CD4-positive, CD25-positive, alpha-beta regulatory T cell (primary cell): ENCODE measurements at regions not wholly inside any gene's neighbourhood (a gene's known extent, or its start where the extent isn't known, plus 50 kb on each side); places are given as distances from the start of the nearest gene placed in this dataset.

ENCODE experiments used
- ATAC-seq, 2 donors: fragments of 150-1000 bp; cut with Tn5 transposase; one replicate each; pipeline ENCODE4 v1.10.0; 2021; ENCODE audit warnings: low read depth in 2 of 2, moderate number of reproducible peaks in 2 of 2, moderate library complexity in 1 of 2
- DNase-seq, 3 donors: peaks; one replicate each; pipeline versions ENCODE4 v3.0.0 to v3.0.0-alpha.2; 2012 to 2022; ENCODE audit warnings: mixed read lengths in 1 of 3
- H3K27ac ChIP-seq: one replicate; pipeline ENCODE4 v1.7.0; 2013; ENCODE audit warnings: mild to moderate bottlenecking, low read length; ENCODE audit not compliant: insufficient read depth, poor library complexity, severe bottlenecking
- H3K27me3 ChIP-seq: one replicate; pipeline ENCODE4 v1.7.0; 2013; ENCODE audit warnings: low read length; ENCODE audit not compliant: control insufficient read depth, insufficient read depth
- H3K36me3 ChIP-seq: one replicate; pipeline ENCODE4 v1.7.0; 2013; ENCODE audit warnings: mild to moderate bottlenecking, low read length, moderate library complexity; ENCODE audit not compliant: control insufficient read depth, insufficient read depth
- H3K4me1 ChIP-seq: 2 replicates; pipeline ENCODE4 v1.7.0; 2013; ENCODE audit warnings: mild to moderate bottlenecking, low read length; ENCODE audit not compliant: insufficient read depth, control insufficient read depth, poor library complexity, severe bottlenecking
- H3K4me3 ChIP-seq: one replicate; pipeline ENCODE4 v1.7.0; 2013; ENCODE audit warnings: low read depth, mild to moderate bottlenecking, low read length, moderate library complexity
- H3K9me3 ChIP-seq, 2 experiments: 1 replicate in 1 of 2; 2 replicates in 1 of 2; pipeline ENCODE4 v1.7.0; 2013; ENCODE audit warnings: low read length in 2 of 2, mild to moderate bottlenecking in 1 of 2, moderate library complexity in 1 of 2; ENCODE audit not compliant: control insufficient read depth in 2 of 2
- H3K27ac Mint-ChIP-seq, 3 donors: one replicate each; pipeline ENCODE4 v1.8.0; 2020 to 2022; ENCODE audit warnings: mild to moderate bottlenecking in 3 of 3, mixed read lengths in 3 of 3, moderate library complexity in 2 of 3
- H3K27me3 Mint-ChIP-seq: one replicate; pipeline ENCODE4 v1.8.0; 2022; ENCODE audit warnings: mild to moderate bottlenecking, mixed read lengths
- H3K36me3 Mint-ChIP-seq: one replicate; pipeline ENCODE4 v1.8.0; 2020; ENCODE audit warnings: mixed read lengths
- H3K4me1 Mint-ChIP-seq, 4 donors: one replicate each; pipeline ENCODE4 v1.8.0; 2020 to 2022; ENCODE audit warnings: mixed read lengths in 4 of 4, mild to moderate bottlenecking in 1 of 4
- H3K4me3 Mint-ChIP-seq, 4 donors: one replicate each; pipeline ENCODE4 v1.8.0; 2020 to 2022; ENCODE audit warnings: mild to moderate bottlenecking in 4 of 4, mixed read lengths in 4 of 4, moderate library complexity in 3 of 4
- H3K9me3 Mint-ChIP-seq, 7 donors: one replicate each; pipeline ENCODE4 v1.8.0; 2020 to 2022; ENCODE audit warnings: mixed read lengths in 7 of 7, mild to moderate bottlenecking in 3 of 7, moderate library complexity in 2 of 7

DNA sequence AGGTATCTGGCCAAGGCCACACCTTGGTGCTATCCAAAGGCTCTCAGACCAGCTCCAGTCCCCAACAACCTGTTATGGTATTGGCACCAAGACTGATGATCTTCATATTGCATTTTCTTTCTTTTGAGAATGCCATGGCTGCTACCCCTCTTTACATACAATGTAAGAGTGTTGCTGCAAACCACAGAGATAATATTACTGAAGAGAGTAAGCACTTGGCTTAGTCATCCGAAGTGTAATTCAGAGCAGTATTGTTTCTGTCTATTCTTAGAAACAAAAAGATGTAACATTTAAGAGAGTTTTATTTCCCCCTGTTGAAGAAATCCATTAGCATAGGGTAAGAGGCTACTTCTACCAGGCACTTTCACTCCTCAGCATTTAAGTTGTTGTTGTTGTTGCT is 212.5 kb downstream of the C6orf118 start:
- DNase-seq, result no peak
- H3K4me1 Mint-ChIP-seq, result no peaks in the 10 kb centered on the region
- Histone ChIP-seq H3K27ac (no peak overlapping the region), H3K27me3 (no peaks in the 10 kb centered on the region), H3K9me3 (peaks cover 0 to 5% of the 10 kb centered on the region in 2 experiments), H3K4me1 (no peaks in the 10 kb centered on the region), H3K4me3 (no peak overlapping the region), H3K36me3 (no peaks in the 10 kb centered on the region)
- no peak for ATAC-seq
- H3K9me3 Mint-ChIP-seq, result peaks cover 2 to 26% (median 7%) of the 10 kb centered on the region in 7 donors
- H3K27me3 Mint-ChIP-seq, result no peaks in the 10 kb centered on the region
- no peak overlapping the region for H3K4me3 Mint-ChIP-seq
- H3K27ac Mint-ChIP-seq, result no peak overlapping the region
- no peaks in the 10 kb centered on the region for H3K36me3 Mint-ChIP-seq

DNA sequence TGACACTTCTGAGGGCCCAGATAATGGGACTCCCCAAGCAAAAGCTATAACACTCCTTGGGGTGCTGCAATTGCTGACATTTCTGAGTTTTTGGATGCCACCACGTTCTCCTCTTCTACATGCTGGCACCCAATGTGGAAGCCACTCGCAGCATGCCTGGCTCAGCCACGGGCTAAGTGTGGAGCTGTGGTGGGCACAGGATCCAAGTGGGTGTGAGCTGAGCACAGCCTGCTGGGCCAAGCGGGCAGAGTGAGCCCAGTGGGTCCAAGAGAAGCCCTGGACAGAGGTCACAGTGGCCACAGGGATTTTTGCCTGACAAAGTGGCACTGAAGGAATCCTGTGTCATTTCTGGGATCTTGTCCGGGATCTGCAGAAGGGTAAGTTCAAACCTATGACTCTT is 213.2 kb downstream of the C6orf118 start:
- Histone ChIP-seq H3K27ac (no peak overlapping the region), H3K4me1 (no peaks in the 10 kb centered on the region), H3K4me3 (no peak overlapping the region), H3K27me3 (no peaks in the 10 kb centered on the region), H3K36me3 (no peaks in the 10 kb centered on the region), H3K9me3 (peaks cover 0 to 5% of the 10 kb centered on the region in 2 experiments)
- H3K27me3 Mint-ChIP-seq, result no peaks in the 10 kb centered on the region
- no peak overlapping the region for H3K27ac Mint-ChIP-seq
- no peaks in the 10 kb centered on the region for H3K4me1 Mint-ChIP-seq
- H3K4me3 Mint-ChIP-seq, result no peak overlapping the region
- H3K36me3 Mint-ChIP-seq, result no peaks in the 10 kb centered on the region
- H3K9me3 Mint-ChIP-seq, result peaks cover under 1 to 23% (median 2%) of the 10 kb centered on the region in 7 donors
- ATAC-seq, result no peak
- no peak for DNase-seq

DNA sequence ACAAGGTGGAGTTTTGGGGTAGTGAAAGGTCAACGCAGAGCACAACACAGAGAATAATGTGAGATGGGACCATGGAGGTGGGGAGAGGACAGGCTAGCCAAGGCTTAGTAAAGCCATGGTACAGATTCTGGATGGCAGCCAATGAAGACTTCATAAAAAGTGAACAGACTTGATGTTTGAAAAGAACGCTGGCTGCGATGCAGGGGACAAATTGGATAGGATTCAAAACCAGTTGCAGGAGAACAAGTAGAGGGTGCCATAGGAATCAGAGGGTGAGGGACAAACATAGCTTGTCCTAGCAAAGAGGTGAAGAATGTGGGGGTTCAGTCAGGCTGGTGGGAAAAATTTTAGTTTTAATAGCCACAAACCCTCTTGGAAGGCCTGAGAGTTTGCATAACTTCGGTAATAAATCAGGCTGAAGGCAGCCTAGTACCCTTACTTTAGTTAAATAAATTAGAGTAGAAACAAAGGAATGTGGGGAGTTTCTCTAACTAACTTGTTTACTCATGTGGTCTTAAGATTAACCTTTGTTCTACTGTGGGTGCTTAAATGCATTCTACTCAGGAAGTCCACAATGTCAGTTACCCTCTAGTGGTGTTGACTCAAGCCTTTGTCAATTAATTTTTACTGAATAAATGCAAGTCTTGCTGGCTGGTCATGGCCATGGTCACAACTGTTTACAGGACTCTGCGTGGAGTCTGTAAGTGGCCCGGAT is 216.4 kb downstream of the C6orf118 start:
- H3K4me3 ChIP-seq, result no peak overlapping the region
- no peak for ATAC-seq
- no peaks in the 10 kb centered on the region for H3K27me3 Mint-ChIP-seq

DNA sequence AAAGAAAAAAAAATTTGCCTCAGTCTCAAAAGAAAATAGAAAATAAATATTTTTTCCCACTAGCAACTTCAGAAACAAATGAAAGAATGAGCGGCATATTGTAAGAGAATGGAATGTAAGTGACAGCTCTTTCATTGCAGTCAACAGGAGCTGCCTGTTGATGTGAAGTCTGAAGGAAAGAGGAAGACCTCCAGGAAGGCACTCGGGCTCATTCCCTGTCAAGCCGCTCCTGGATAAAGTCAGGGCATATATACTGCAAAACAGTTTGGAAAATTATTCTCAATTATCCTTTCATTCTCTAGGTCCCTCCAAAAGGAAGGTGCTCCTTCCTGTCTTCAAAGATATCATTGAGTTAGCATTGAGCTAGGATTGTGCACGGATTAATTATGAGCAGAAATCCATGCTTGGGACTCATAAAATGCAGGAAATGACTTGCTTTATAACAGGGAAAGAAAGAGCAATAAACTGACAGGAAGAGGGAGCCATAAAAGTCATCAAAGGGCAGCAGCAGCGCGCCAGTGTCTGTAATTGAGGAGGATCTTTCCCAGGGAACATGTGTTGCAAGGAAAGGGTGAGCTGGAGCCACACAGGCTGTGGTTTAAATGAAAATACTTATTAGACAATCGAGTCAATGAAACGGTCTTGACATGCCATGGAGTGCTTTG is 218.2 kb downstream of the C6orf118 start:
- DNase-seq (no peak), ATAC-seq (no peak)
- Mint-ChIP-seq H3K27me3 (no peaks in the 10 kb centered on the region), H3K4me3 (no peak overlapping the region), H3K9me3 (peaks cover 2 to 23% (median 6%) of the 10 kb centered on the region in 7 donors), H3K36me3 (no peaks in the 10 kb centered on the region), H3K4me1 (no peaks in the 10 kb centered on the region), H3K27ac (no peak overlapping the region)
- peaks cover 0 to 6% of the 10 kb centered on the region in 2 experiments for H3K9me3 ChIP-seq
- H3K27me3 ChIP-seq, result no peaks in the 10 kb centered on the region
- no peak overlapping the region for H3K27ac ChIP-seq
- no peaks in the 10 kb centered on the region for H3K36me3 ChIP-seq
- H3K4me1 ChIP-seq, result no peaks in the 10 kb centered on the region
- H3K4me3 ChIP-seq, result no peak overlapping the region

More for the DNA sequence above, 216.4 kb downstream of the C6orf118 start:
- no peaks in the 10 kb centered on the region for H3K4me1 Mint-ChIP-seq
- DNase-seq, result no peak
- no peaks in the 10 kb centered on the region for H3K36me3 Mint-ChIP-seq
- Histone ChIP-seq H3K27ac (no peak overlapping the region), H3K9me3 (peaks cover 0 to 6% of the 10 kb centered on the region in 2 experiments), H3K36me3 (no peaks in the 10 kb centered on the region), H3K27me3 (no peaks in the 10 kb centered on the region), H3K4me1 (no peaks in the 10 kb centered on the region)
- H3K4me3 Mint-ChIP-seq, result no peak overlapping the region
- H3K27ac Mint-ChIP-seq, result no peak overlapping the region
- peaks cover 1 to 25% (median 6%) of the 10 kb centered on the region in 7 donors for H3K9me3 Mint-ChIP-seq

DNA sequence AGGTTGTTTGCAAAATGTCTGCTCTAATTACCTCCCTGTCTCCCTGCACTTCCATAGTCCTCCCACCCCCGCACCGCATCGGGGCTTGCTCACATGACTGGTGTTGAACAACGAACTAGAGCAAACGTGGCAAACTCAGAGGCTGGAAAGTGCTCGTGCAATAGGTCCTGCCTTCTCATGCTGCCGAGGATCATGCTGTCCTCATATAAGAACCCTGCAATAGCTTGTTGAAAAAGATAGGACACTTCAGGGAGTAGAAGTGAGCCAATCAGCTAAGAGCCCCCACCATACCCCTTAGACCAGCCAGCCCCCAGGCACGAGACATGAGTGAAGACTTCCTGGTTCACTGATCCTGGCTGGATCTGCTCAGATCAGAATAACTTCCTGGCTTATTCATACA is 219.2 kb downstream of the C6orf118 start:
- no peaks in the 10 kb centered on the region for H3K36me3 ChIP-seq
- Mint-ChIP-seq H3K4me3 (no peak overlapping the region), H3K36me3 (no peaks in the 10 kb centered on the region), H3K4me1 (no peaks in the 10 kb centered on the region), H3K9me3 (peaks cover 0 to 23% (median 6%) of the 10 kb centered on the region in 7 donors), H3K27me3 (no peaks in the 10 kb centered on the region), H3K27ac (no peak overlapping the region)
- ATAC-seq, result no peak
- no peak for DNase-seq
- H3K4me1 ChIP-seq, result no peaks in the 10 kb centered on the region
- no peak overlapping the region for H3K27ac ChIP-seq
- H3K27me3 ChIP-seq, result no peaks in the 10 kb centered on the region
- H3K4me3 ChIP-seq, result no peak overlapping the region
- peaks cover 0 to 6% of the 10 kb centered on the region in 2 experiments for H3K9me3 ChIP-seq

DNA sequence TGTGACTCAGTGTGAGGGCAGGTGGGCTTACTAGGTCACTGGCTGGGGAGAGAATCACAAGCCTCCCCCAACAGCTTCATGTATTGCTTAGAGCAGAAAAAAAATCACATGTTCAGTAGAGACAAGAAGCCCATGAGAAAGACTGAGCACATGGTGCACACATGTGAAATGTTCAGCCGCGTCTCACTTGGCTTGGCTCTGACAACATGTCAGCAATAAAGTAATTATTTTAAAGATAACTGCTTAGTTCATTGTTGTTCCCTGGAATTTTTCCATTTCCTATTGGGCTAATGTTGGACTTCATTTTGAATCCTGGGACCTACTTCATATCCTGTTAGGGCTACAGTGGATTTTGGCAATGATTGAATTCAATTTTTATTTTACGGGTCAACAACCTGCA is 222.6 kb downstream of the C6orf118 start:
- ATAC-seq, result no peak
- Histone ChIP-seq H3K27ac (no peak overlapping the region), H3K4me1 (no peaks in the 10 kb centered on the region), H3K36me3 (no peaks in the 10 kb centered on the region), H3K4me3 (no peak overlapping the region), H3K27me3 (no peaks in the 10 kb centered on the region), H3K9me3 (peaks cover 4 to 6% of the 10 kb centered on the region in 2 experiments)
- Mint-ChIP-seq H3K9me3 (peaks cover 0 to 12% (median 5%) of the 10 kb centered on the region in 7 donors), H3K36me3 (no peaks in the 10 kb centered on the region), H3K4me3 (no peak overlapping the region), H3K27ac (no peak overlapping the region), H3K27me3 (no peaks in the 10 kb centered on the region), H3K4me1 (no peaks in the 10 kb centered on the region)
- no peak for DNase-seq

DNA sequence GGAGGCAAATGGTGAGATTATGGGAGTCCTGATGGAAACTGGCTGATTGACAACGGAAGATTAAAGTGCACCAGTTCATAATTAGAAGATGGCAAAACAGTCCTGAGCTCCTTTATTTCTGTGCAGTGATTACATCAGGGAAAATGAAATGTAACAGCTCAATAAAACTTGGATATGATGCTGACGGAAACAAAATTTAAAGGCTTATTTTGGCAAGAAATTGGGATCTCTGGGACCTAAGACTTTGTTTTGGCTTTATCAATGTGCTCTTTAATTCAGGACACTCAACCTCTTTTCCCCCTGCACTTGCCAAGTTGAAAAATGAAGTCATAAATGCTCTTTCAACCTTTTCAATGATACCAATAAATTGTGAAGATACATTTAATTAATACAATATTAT is 226.8 kb downstream of the C6orf118 start:
- no peak overlapping the region for H3K27ac Mint-ChIP-seq
- no peak overlapping the region for H3K27ac ChIP-seq
- H3K36me3 Mint-ChIP-seq, result no peaks in the 10 kb centered on the region
- no peaks in the 10 kb centered on the region for H3K4me1 ChIP-seq
- ATAC-seq, result no peak
- peaks cover 0 to 17% (median 2%) of the 10 kb centered on the region in 7 donors for H3K9me3 Mint-ChIP-seq
- peaks cover 0 to 4% of the 10 kb centered on the region in 2 experiments for H3K9me3 ChIP-seq
- H3K27me3 Mint-ChIP-seq, result no peaks in the 10 kb centered on the region
- no peak overlapping the region for H3K4me3 ChIP-seq
- H3K27me3 ChIP-seq, result no peaks in the 10 kb centered on the region
- no peaks in the 10 kb centered on the region for H3K36me3 ChIP-seq
- H3K4me3 Mint-ChIP-seq, result no peak overlapping the region
- H3K4me1 Mint-ChIP-seq, result no peaks in the 10 kb centered on the region
- DNase-seq, result no peak
